ENCODE measurements at regions not wholly inside any gene's neighbourhood (a gene's known extent, or its start where the extent isn't known, plus 50 kb on each side); places are given as distances from the start of the nearest gene placed in this dataset.

GRCh38 chr22:27004434-27004833, 347.0 kb downstream of the MIAT start:
- H3K4me1 ChIP-seq (ENCODE audit: control insufficient read depth in 2 of 2, insufficient read depth in 2 of 2, low read length in 2 of 2), result no peaks in the 10 kb centered on the region
- TF ChIP-seq CTCF (IDR thresholded peaks at IDR 0.05) (no peak), EZH2 (IDR thresholded peaks at IDR 0.05; ENCODE audit: borderline replicate concordance, insufficient read depth, low read depth, low read length, poor library complexity, severe bottlenecking) (no peak)
- Mint-ChIP-seq H3K27ac (no peak overlapping the region), H3K27me3 (peaks cover 17% of the 10 kb centered on the region), H3K4me3 (no peak overlapping the region), H3K9me3 (ENCODE audit: insufficient read depth) (peaks cover 2% of the 10 kb centered on the region), H3K4me1 (no peaks in the 10 kb centered on the region)
- no peak overlapping the region for H3K4me2 ChIP-seq (replicated peaks; ENCODE audit: low read depth, low read length, poor library complexity, severe bottlenecking)
- H3K4me3 ChIP-seq (ENCODE audit: control extremely low read depth in 1 of 5, extremely low read depth in 1 of 5, insufficient read depth in 1 of 5, low read depth in 2 of 5, low read length in 4 of 5), result no peak overlapping the region
- POLR2A ChIA-PET, result no interaction called here
- no peak overlapping the region for H3K9ac ChIP-seq (ENCODE audit: low read length)
- no peak overlapping the region for H3K27ac ChIP-seq (ENCODE audit: low read length in 2 of 2)
- no peaks in the 10 kb centered on the region for H4K20me1 ChIP-seq (ENCODE audit: control insufficient read depth, insufficient read depth, low read length, poor library complexity, severe bottlenecking)
- intact Hi-C loops (cut with micrococcal nuclease), result no loop called here
- WGBS (ENCODE audit: insufficient coverage), result 43% methylated on average over 1 of the region's 1 CpG
- DNase-seq (no peak), ATAC-seq (ENCODE audit: low read depth) (no peak)
- H3K9me3 ChIP-seq (ENCODE audit: control extremely low read depth in 1 of 3, control insufficient read depth in 2 of 3, insufficient read depth in 1 of 3, low read length in 2 of 3), result peaks cover 0 to 2% (median 0%) of the 10 kb centered on the region in 3 donors
- peaks cover 0 to 3% (median 1%) of the 10 kb centered on the region in 4 experiments for H3K27me3 ChIP-seq (replicated peaks in 1 of 4; ENCODE audit: control extremely low read depth in 1 of 4, control insufficient read depth in 3 of 4, insufficient read depth in 4 of 4, low read length in 3 of 4)
- no peaks in the 10 kb centered on the region for H3K79me2 ChIP-seq (ENCODE audit: control insufficient read depth, insufficient read depth, low read length)
- no peak overlapping the region for H2AFZ ChIP-seq (ENCODE audit: insufficient read depth, low read depth, low read length, poor library complexity, severe bottlenecking)
- no peaks in the 10 kb centered on the region for H3K36me3 ChIP-seq (replicated peaks in 1 of 2; ENCODE audit: control extremely low read depth in 1 of 2, control insufficient read depth in 1 of 2, extremely low read depth in 1 of 2, insufficient read depth in 2 of 2, low read length in 1 of 2)
- CTCF ChIA-PET, result no interaction called here

- H3K79me2 ChIP-seq (ENCODE audit: control insufficient read depth, insufficient read depth, low read length), result no peaks in the 10 kb centered on the region
- H3K36me3 ChIP-seq (replicated peaks in 1 of 2; ENCODE audit: control extremely low read depth in 1 of 2, control insufficient read depth in 1 of 2, extremely low read depth in 1 of 2, insufficient read depth in 2 of 2, low read length in 1 of 2), result no peaks in the 10 kb centered on the region
- H3K4me1 ChIP-seq (ENCODE audit: control insufficient read depth in 2 of 2, insufficient read depth in 2 of 2, low read length in 2 of 2), result no peaks in the 10 kb centered on the region
- no peaks in the 10 kb centered on the region for H4K20me1 ChIP-seq (ENCODE audit: control insufficient read depth, insufficient read depth, low read length, poor library complexity, severe bottlenecking)
- H3K4me1 Mint-ChIP-seq, result no peaks in the 10 kb centered on the region
- no peak overlapping the region for H3K4me3 Mint-ChIP-seq
- intact Hi-C loops (cut with micrococcal nuclease), result no loop called here
- H3K4me3 ChIP-seq (ENCODE audit: control extremely low read depth in 1 of 5, extremely low read depth in 1 of 5, insufficient read depth in 1 of 5, low read depth in 2 of 5, low read length in 4 of 5), result no peak overlapping the region
- no peaks in the 10 kb centered on the region for H3K27me3 ChIP-seq (replicated peaks in 1 of 4; ENCODE audit: control extremely low read depth in 1 of 4, control insufficient read depth in 3 of 4, insufficient read depth in 4 of 4, low read length in 3 of 4)
- no peak overlapping the region for H3K9ac ChIP-seq (ENCODE audit: low read length)
- ATAC-seq (ENCODE audit: low read depth) (no peak), DNase-seq (no peak)
- H3K27me3 Mint-ChIP-seq, result peaks cover 10% of the 10 kb centered on the region
- POLR2A ChIA-PET, result no interaction called here
- no peak overlapping the region for H3K27ac ChIP-seq (ENCODE audit: low read length in 2 of 2)
- H3K4me2 ChIP-seq (replicated peaks; ENCODE audit: low read depth, low read length, poor library complexity, severe bottlenecking), result no peak overlapping the region
- TF ChIP-seq EZH2 (IDR thresholded peaks at IDR 0.05; ENCODE audit: borderline replicate concordance, insufficient read depth, low read depth, low read length, poor library complexity, severe bottlenecking) (no peak), CTCF (IDR thresholded peaks at IDR 0.05) (no peak)
- H3K9me3 Mint-ChIP-seq (ENCODE audit: insufficient read depth), result peaks cover 2% of the 10 kb centered on the region
- no peak overlapping the region for H3K27ac Mint-ChIP-seq
- peaks cover 0 to 5% (median 0%) of the 10 kb centered on the region in 3 donors for H3K9me3 ChIP-seq (ENCODE audit: control extremely low read depth in 1 of 3, control insufficient read depth in 2 of 3, insufficient read depth in 1 of 3, low read length in 2 of 3)
- 100% methylated on average over 1 of the region's 1 CpG for WGBS (ENCODE audit: insufficient coverage)
- no peak overlapping the region for H2AFZ ChIP-seq (ENCODE audit: insufficient read depth, low read depth, low read length, poor library complexity, severe bottlenecking)
- CTCF ChIA-PET, result no interaction called here
These were observed 351.1 kb downstream of the MIAT start for GRCh38 chr22:27008454-27008853.
